ENCODE measurements at regions not wholly inside any gene's neighbourhood (a gene's known extent, or its start where the extent isn't known, plus 50 kb on each side); places are given as distances from the start of the nearest gene placed in this dataset.

- TF ChIP-seq, protein P1, sequence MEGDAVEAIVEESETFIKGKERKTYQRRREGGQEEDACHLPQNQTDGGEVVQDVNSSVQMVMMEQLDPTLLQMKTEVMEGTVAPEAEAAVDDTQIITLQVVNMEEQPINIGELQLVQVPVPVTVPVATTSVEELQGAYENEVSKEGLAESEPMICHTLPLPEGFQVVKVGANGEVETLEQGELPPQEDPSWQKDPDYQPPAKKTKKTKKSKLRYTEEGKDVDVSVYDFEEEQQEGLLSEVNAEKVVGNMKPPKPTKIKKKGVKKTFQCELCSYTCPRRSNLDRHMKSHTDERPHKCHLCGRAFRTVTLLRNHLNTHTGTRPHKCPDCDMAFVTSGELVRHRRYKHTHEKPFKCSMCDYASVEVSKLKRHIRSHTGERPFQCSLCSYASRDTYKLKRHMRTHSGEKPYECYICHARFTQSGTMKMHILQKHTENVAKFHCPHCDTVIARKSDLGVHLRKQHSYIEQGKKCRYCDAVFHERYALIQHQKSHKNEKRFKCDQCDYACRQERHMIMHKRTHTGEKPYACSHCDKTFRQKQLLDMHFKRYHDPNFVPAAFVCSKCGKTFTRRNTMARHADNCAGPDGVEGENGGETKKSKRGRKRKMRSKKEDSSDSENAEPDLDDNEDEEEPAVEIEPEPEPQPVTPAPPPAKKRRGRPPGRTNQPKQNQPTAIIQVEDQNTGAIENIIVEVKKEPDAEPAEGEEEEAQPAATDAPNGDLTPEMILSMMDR (IDR thresholded peaks at IDR 0.05; ENCODE audit: low read depth, low read length, poor library complexity, severe bottlenecking) = no peak
- no peak for TF ChIP-seq EZH2phosphoT487 (IDR thresholded peaks at IDR 0.05; ENCODE audit: borderline replicate concordance, low read length)
Observed at GRCh38 chr18:22504251-22505030, 86.7 kb upstream of the CTAGE1 start.

Data from DOHH2 (cell line).